Mucosa of descending colon (tissue), 3 donors: ENCODE measurements at regions not wholly inside any gene's neighbourhood (a gene's known extent, or its start where the extent isn't known, plus 50 kb on each side); places are given as distances from the start of the nearest gene placed in this dataset.

ENCODE experiments used
- ATAC-seq: fragments of 200-7000 bp; cut with Tn5 transposase; one replicate; pipeline ENCODE4 v1.9.1; 2020; ENCODE audit warnings: mild to moderate bottlenecking, moderate library complexity
- DNase-seq, 3 donors: peaks; one replicate each; pipeline ENCODE4 v3.0.0-alpha.2; 2020
- H3K36me3 ChIP-seq: fragments of 200-600 bp; one replicate; pipeline ENCODE4 v1.8.0; 2021; ENCODE audit warnings: low read depth, mild to moderate bottlenecking
- H3K4me1 ChIP-seq: fragments of 200-600 bp; one replicate; pipeline ENCODE4 v1.8.0; 2021; ENCODE audit warnings: low read depth, mild to moderate bottlenecking
- H3K4me3 ChIP-seq: fragments of 200-600 bp; one replicate; pipeline ENCODE4 v1.8.0; 2021; ENCODE audit warnings: mild to moderate bottlenecking
- H3K9me3 ChIP-seq: fragments of 200-600 bp; one replicate; pipeline ENCODE4 v1.8.0; 2021; ENCODE audit warnings: mild to moderate bottlenecking
- CTCF ChIP-seq: fragments of 200-600 bp; IDR thresholded peaks from one replicate; pipeline ENCODE4 v1.8.0; 2022; ENCODE audit warnings: antibody characterized with exemption, mild to moderate bottlenecking
- intact Hi-C, 2 donors: fragments of 100-400 bp; cut with DNase I in 1 of 2; cut with micrococcal nuclease in 1 of 2; formaldehyde crosslinking; loops; one replicate each; pipeline versions ENCODE4 v1.11.0 to v1.11.1; 2022; cut with DNase I, micrococcal nuclease
- donor health status: DM: no; HTN: no; CAD: no; lungs with moderate emphysema.
- donor health status: DM: no; HTN: no; CAD: no.
- donor health status: DM: no; HTN: yes; CAD: no.

DNA sequence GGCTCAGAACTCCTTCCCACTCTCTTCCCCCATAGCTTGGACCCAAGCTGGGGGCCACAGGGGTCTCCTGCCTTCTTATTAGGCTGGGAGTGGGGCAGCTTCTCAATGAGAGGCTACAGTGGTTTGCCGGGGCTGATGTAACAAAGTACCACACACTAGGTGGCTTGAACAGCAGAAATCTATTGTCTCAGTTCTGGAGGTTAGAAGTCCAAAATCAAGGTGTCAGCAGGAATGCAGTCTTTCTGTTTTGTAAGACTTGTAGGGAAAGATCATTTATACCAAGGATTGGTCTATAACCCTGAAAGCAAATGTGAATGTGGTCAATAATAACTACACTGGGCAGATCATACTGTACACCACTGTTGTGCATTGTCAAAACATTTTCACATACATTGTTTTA, 124.5 kb upstream of the ARHGAP5 start:
- Histone ChIP-seq H3K36me3 (no peaks in the 10 kb centered on the region), H3K9me3 (no peaks in the 10 kb centered on the region), H3K4me3 (no peak overlapping the region), H3K4me1 (peaks cover 9% of the 10 kb centered on the region)
- no peak for DNase-seq
- intact Hi-C loops, result no loop called here
- no peak for TF ChIP-seq CTCF
- ATAC-seq, result no peak

GRCh38 chr14:31953210-31953609, 123.9 kb upstream of the ARHGAP5 start:
- no peak for ATAC-seq
- H3K4me1 ChIP-seq, result peaks cover 9% of the 10 kb centered on the region
- no peak for DNase-seq
- no peaks in the 10 kb centered on the region for H3K36me3 ChIP-seq
- no peak for TF ChIP-seq CTCF
- no peaks in the 10 kb centered on the region for H3K9me3 ChIP-seq
- intact Hi-C loops, result no loop called here
- no peak overlapping the region for H3K4me3 ChIP-seq

DNA sequence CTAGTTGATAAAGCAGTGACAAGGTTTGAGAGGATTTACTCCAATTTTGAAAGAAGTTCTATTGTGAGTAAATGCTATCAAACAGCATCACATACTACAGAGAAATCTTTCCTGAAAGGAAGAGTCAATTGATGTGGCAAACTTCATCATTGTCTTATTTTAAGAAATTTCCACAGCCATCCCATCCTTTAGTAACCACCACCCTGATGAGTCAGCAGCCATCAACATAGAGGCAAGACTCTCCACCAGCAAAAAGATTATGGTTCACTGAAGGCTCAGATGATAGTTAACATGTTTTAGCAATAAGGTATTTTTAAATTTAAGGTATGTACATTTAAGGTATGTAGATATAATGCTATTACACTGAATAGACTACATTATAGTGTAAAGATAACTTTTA, 122.1 kb upstream of the ARHGAP5 start:
- no peak for DNase-seq
- Histone ChIP-seq H3K9me3 (no peaks in the 10 kb centered on the region), H3K4me1 (peaks cover 9% of the 10 kb centered on the region), H3K36me3 (no peaks in the 10 kb centered on the region), H3K4me3 (no peak overlapping the region)
- ATAC-seq, result no peak
- no peak for TF ChIP-seq CTCF
- intact Hi-C loops, result no loop called here

- Histone ChIP-seq H3K36me3 (no peaks in the 10 kb centered on the region), H3K4me1 (peaks cover 2% of the 10 kb centered on the region), H3K9me3 (no peaks in the 10 kb centered on the region), H3K4me3 (no peak overlapping the region)
- ATAC-seq, result no peak
- intact Hi-C loops, result no loop called here
- TF ChIP-seq CTCF, result no peak
- no peak for DNase-seq
Observed at GRCh38 chr14:31955936-31956579, 121.0 kb upstream of the ARHGAP5 start.

DNA sequence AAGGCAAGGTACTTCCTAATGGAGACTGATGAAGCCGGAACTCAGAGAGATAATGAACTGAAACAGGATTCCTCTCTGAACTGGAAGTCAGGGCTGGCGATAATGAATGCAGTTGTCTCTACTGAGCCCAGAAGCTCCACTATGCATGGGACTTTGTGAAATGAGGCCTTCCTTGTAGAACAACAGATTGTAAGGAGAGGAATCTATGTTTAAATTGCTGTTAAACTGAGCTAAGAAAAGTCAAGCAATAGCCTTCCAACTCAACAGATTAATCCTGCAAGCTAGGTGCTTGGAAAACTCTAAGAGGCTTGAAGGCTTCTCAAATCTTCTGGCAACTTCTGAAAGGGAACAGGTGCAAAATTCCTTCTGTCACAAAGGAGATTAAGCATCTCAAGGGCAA, 119.5 kb upstream of the ARHGAP5 start:
- Histone ChIP-seq H3K36me3 (no peaks in the 10 kb centered on the region), H3K9me3 (no peaks in the 10 kb centered on the region), H3K4me3 (no peak overlapping the region), H3K4me1 (no peaks in the 10 kb centered on the region)
- intact Hi-C loops, result no loop called here
- no peak for TF ChIP-seq CTCF
- no peak for DNase-seq
- no peak for ATAC-seq

DNA sequence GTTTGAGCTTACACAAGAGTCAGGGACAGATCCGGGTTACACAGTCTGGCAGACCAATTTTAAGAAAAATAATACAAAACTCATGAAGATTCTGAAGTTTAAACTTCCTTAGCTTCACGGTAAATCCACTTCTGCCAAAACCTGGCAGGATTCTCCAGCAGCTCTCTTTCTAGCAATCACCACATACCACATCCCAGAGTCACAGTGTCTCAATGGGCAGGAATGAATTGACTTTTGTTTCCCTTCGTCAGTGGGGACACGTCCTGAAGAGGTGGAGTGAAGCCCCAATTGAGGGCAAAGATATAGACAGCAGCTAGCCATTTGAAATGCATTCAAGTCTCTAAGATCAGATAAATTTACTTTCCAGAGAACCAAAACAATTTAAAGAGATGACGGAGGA, 117.1 kb upstream of the ARHGAP5 start:
- H3K4me1 ChIP-seq, result no peaks in the 10 kb centered on the region
- H3K4me3 ChIP-seq, result no peak overlapping the region
- no peak for TF ChIP-seq CTCF
- no peaks in the 10 kb centered on the region for H3K36me3 ChIP-seq
- no peak for ATAC-seq
- no peak for DNase-seq
- intact Hi-C loops, result no loop called here
- no peaks in the 10 kb centered on the region for H3K9me3 ChIP-seq
